GM23248 (cell line): ENCODE measurements at regions not wholly inside any gene's neighbourhood (a gene's known extent, or its start where the extent isn't known, plus 50 kb on each side); places are given as distances from the start of the nearest gene placed in this dataset.

Experiments used
- EZH2 ChIP-seq: fragments of 200-600 bp; sonication (generic); IDR thresholded peaks from 2 replicates; pipeline ENCODE4 v1.6.1; 2018; ENCODE audit warnings: antibody characterized with exemption, mild to moderate bottlenecking; ENCODE audit not compliant: insufficient read depth, poor library complexity, severe bottlenecking
- EZH2phosphoT487 ChIP-seq: fragments of 200-600 bp; sonication (generic); IDR thresholded peaks from 2 replicates; pipeline ENCODE4 v1.6.1; 2018; ENCODE audit warnings: antibody characterized with exemption, moderate library complexity, mild to moderate bottlenecking, low read depth; ENCODE audit not compliant: insufficient read depth

GRCh38 chr2:21822505-21822904, 698.7 kb downstream of the TDRD15 start:
- TF ChIP-seq EZH2phosphoT487: no peak
- no peak for TF ChIP-seq EZH2
